Suprapubic skin (tissue), 4 donors: ENCODE measurements at regions not wholly inside any gene's neighbourhood (a gene's known extent, or its start where the extent isn't known, plus 50 kb on each side); places are given as distances from the start of the nearest gene placed in this dataset.

Source experiments
- EP300 ChIP-seq: sonication (generic); formaldehyde crosslinking; IDR thresholded peaks from one replicate; pipeline ENCODE4 v1.6.1; 2017; ENCODE audit warnings: antibody characterized with exemption
- POLR2A ChIP-seq, 2 donors: fragments of 450-650 bp; IDR thresholded peaks; one replicate each; pipeline ENCODE4 v1.6.1; 2017; ENCODE audit warnings: antibody characterized with exemption in 2 of 2, mild to moderate bottlenecking in 2 of 2, moderate library complexity in 2 of 2
- POLR2AphosphoS5 ChIP-seq, 3 donors: sonication (generic); formaldehyde crosslinking; IDR thresholded peaks; one replicate each; pipeline ENCODE4 v1.6.1; 2017; ENCODE audit warnings: antibody characterized with exemption in 3 of 3
- TF ChIP-seq, protein P1 (sequence below), 2 donors: fragments of 200-600 bp in 1 of 2; fragments of 450-650 bp in 1 of 2; sonication (generic) in 1 of 2; IDR thresholded peaks; one replicate each; pipeline ENCODE4 v1.5.1; 2016 to 2019; ENCODE audit warnings: antibody characterized with exemption in 2 of 2, mild to moderate bottlenecking in 1 of 2, moderate library complexity in 1 of 2

DNA sequence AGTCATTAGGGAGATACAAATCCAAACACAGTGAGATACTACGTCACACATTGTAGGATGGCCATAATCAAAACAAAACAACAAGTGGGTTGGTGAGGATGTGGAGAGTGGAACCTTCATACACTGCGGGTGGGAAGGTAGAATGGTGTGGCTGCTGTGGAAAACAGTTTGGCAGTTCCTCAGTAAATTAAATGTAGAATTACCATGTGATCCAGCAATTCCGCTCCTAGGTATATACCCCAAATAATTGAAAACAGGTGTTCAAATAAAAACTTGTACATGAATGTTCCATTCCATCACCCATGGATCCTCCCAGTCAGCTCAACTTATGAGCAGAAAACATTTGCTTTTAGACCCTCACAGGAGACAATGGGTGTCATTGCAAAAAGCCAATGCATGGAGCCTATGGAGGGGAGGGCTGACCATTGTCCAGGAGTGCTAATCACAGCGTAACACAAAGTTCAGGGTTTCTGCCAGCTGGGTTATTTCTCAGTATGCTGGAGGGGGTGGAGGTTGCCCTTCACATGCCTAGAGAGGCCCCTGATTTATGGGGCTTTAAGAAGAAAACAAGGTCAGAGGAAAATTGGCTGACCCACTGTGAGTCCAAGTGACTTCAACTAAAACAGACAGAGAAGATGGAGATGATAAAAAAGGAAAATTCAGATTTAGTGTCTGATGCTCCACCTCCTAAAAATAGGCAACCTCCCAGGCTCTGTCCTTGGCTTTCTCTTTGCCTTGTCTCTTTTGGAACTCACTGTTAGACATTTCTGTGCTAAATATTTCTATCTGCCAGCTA lies 124.1 kb downstream of the WDR11 start:
- TF ChIP-seq, protein P1, sequence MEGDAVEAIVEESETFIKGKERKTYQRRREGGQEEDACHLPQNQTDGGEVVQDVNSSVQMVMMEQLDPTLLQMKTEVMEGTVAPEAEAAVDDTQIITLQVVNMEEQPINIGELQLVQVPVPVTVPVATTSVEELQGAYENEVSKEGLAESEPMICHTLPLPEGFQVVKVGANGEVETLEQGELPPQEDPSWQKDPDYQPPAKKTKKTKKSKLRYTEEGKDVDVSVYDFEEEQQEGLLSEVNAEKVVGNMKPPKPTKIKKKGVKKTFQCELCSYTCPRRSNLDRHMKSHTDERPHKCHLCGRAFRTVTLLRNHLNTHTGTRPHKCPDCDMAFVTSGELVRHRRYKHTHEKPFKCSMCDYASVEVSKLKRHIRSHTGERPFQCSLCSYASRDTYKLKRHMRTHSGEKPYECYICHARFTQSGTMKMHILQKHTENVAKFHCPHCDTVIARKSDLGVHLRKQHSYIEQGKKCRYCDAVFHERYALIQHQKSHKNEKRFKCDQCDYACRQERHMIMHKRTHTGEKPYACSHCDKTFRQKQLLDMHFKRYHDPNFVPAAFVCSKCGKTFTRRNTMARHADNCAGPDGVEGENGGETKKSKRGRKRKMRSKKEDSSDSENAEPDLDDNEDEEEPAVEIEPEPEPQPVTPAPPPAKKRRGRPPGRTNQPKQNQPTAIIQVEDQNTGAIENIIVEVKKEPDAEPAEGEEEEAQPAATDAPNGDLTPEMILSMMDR (IDR thresholded peaks at IDR 0.05) = no peak
- no peak for TF ChIP-seq POLR2A (IDR thresholded peaks at IDR 0.05)
- no peak for TF ChIP-seq EP300
- no peak for TF ChIP-seq POLR2AphosphoS5 (IDR thresholded peaks at IDR 0.05)
